HG02938 (cell line): ENCODE measurements at regions not wholly inside any gene's neighbourhood (a gene's known extent, or its start where the extent isn't known, plus 50 kb on each side); places are given as distances from the start of the nearest gene placed in this dataset.
"Not testable (repeated sequence)": the region's sequence is repeated elsewhere in the genome, so short reads cannot be mapped to it uniquely, and the experiment has no call there.

Experiments used
- ATAC-seq: cut with Tn5 transposase; IDR thresholded peaks from one replicate; pipeline ENCODE4 v1.9.1; 2021; ENCODE audit warnings: mild to moderate bottlenecking, moderate library complexity; ENCODE audit not compliant: unreplicated experiment

GRCh38 chr11:80331694-80332093 lies 890.9 kb upstream of the TENM4 start:
- ATAC-seq = no peak

DNA sequence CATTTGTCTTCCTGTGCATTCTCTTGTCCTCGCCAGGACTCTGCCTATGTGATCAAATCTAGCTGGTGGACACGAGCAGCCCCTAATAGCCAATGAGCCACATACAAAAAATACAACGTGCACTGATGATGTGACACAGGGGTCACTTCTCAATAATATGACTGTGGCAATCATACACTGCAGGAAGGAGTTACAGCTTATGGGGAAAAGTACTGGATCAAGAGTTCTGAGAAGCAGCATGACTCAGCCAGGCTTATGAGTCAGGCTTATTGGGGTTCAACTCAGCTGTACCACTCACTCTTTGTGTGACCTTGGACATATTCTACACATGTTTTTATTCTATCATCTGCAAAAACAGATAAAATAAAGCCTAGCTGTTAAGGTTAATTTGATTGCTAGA lies 889.4 kb upstream of the TENM4 start:
- no peak for ATAC-seq

GRCh38 chr11:80328774-80329173 lies 887.9 kb upstream of the TENM4 start:
- no peak for ATAC-seq

DNA sequence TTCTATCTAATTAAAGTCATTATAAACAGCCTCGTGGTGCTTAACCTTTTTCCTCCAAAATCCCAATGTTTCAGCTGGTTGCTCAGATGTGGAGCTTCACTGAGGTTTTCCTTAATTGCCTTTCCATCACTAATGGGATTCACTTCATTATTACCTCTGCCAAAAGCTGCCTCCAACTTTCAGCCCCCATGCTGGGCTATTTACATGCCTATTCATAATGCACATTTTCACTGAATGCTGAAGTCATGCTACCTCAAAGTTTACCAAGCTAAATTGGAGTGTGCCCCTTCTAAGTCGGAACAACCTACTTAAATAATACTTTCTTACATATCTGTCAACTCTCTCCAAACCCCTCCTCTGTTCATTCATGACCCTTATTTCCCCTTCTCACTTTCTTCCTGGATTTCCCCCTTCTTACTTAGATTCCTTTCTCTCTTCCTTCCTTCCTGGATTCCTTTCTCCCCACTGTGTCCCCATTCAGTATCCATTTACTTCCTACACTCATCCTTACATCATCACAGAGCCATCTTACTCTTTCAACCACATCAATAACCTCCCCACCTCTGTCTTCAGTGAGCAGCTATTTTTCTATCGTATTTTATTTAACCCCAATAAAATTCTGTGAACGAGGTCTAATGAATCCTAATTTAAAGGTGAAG lies 887.3 kb upstream of the TENM4 start:
- ATAC-seq = no peak

- ATAC-seq = no peak
Measured at GRCh38 chr11:80321786-80322185, 881.0 kb upstream of the TENM4 start.

- no peak for ATAC-seq
Measured at GRCh38 chr11:80320765-80321164, 879.9 kb upstream of the TENM4 start.

- no peak for ATAC-seq
Measured at GRCh38 chr11:80320226-80320625, 879.4 kb upstream of the TENM4 start.

DNA sequence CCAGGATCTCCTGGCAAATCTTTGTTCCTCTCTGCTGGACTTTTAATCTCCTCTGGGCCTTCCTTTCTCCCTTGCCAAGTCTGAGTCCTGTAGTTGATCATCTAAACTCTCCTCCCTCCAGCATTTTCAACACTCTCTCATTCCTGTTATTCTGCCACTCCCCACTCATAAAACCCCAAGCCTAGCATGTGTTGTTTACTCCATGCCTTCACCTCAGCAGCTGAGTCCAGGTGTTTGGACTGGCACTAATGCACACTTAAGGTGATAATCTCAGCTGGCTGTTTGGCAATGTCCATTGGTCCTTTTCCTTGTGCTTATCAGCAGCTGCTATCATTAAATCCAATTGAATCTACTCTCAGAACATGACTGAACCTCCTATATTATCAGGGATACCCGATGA lies 876.8 kb upstream of the TENM4 start:
- no peak for ATAC-seq

DNA sequence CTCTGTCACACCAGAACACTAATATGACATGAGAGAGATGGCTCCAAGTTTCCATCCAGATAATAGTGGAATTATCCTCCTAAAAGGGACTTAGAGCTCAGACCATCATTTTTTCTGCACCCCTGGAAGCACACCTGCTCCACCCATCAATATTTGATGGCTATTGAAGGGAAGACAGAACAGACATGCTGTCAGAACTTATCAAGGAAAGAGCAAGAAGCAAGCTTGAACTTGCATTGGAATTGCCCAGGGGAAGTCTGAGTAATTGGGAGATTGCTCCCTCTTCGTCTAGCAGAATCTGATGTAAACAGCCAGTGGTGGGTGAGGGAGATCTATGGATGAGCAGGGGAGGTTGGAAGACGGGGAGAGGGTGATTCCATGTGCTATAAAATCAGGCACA lies 874.4 kb upstream of the TENM4 start:
- no peak for ATAC-seq

GRCh38 chr11:80309301-80309700 lies 868.5 kb upstream of the TENM4 start:
- ATAC-seq = no peak

DNA sequence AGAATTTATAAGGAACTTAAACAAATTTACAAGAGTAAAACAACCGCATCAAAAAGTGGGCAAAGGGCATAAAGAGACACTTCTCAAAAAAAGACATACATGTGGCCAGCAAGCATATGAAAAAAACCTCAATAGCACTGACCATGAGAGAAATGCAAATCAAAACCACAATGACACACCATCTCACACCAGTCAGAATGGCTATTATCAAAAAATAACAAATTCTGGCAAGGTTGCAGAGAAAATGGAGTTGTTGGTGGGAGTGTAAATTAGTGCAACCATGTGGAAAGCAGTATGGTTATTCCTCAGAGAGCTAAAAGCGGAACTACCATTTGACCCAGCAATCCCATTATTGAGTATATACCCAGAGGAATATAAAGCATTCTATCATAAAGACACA lies 866.8 kb upstream of the TENM4 start:
- no peak for ATAC-seq

- no peak for ATAC-seq
Measured at GRCh38 chr11:80297858-80298632, 857.2 kb upstream of the TENM4 start.

DNA sequence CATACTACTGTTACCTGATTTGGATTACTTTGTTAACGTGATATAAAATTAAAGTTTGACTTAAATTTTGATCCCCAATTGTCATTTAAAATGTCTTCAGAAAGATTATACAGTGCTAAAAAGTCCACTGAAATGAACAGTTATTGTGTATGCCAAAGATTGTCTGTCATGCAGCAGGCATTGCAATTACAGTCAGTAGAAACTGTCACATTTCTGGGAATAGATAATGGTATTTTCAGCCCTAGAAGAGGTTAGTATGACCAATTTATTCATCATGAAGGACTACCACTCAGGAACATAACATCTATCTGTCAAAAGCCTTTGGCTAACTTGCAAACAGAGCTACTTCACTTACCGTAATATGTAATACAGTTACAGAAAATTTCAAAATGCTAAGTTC lies 852.5 kb upstream of the TENM4 start:
- ATAC-seq = no peak

- ATAC-seq = no peak
Measured at GRCh38 chr11:80284946-80285785, 844.3 kb upstream of the TENM4 start.

- no peak for ATAC-seq
Measured at GRCh38 chr11:80282643-80283042, 841.8 kb upstream of the TENM4 start.

GRCh38 chr11:80281194-80281593 lies 840.4 kb upstream of the TENM4 start:
- no peak for ATAC-seq

DNA sequence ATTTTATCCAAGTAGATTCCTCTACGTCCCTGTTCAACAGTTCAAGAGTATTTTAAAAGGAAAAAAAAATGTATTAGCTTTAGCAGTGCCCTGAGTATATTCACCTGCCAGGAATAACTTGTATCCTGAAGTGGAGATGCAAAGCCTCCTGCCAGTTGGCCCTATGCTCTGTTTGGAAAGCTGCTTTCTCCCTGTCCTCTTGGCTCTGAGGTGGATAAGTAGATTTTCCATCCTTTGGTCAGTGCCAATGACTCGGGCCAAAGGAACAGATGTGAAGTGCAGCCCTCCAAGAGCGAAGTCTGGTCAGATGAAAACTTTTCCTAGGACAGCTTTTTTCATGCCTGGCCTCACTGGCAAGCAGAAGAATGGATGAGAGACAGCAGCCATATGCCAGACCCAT lies 839.9 kb upstream of the TENM4 start:
- no peak for ATAC-seq

DNA sequence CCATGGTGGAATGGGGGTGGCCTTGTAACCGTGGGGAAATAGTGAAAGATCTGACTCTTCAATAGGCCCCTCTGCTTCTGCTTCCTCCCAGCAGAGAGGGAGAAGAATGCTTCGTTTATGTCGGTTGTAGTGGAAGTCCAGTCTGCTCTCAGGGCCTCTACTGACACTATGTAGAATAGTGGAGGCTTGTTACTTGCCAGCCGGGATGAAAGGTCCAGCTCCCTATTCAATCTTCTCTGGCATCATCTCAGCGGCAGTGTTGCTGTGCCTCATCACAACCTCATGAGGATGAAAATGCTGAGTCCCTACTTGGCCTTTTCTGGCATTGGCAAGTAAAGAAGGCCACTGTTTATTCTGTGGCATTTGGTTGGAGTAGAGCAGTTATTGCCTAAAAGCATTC lies 820.9 kb upstream of the TENM4 start:
- ATAC-seq = no peak

DNA sequence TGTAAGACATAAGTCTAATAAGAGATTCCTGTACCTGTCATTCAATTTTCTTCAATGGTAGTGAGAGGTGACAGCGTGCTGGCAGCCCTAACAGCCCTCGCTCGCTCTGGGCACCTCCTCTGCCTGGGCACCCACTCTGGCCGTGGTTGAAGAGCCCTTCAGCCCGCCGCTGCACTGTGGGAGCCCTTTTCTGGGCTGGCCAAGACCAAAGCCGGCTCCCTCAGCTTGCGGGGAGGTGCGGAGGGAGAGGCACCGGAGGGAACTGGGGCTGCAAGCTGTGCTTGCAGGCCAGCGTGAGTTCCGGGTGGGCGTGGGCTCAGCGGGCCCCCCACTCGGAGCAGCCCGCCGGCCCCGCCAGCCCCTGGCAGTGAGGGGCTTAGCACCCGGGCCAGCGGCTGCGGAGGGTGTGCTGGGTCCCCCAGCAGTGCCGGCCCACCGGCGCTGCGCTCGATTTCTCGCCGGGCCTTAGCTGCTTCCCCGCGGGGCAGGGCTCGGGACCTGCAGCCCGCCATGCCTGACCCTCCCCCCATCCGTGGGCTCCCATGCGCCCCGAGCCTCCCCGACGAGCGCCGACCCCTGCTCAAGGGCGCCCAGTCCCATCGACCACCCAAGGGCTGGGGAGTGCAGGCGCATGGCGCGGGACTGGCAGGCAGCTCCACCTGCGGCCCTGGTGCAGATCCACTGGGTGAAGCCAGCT lies 816.6 kb upstream of the TENM4 start:
- not testable (repeated sequence) for ATAC-seq

- ATAC-seq = no peak
Measured at GRCh38 chr11:80255021-80255420, 814.2 kb upstream of the TENM4 start.

DNA sequence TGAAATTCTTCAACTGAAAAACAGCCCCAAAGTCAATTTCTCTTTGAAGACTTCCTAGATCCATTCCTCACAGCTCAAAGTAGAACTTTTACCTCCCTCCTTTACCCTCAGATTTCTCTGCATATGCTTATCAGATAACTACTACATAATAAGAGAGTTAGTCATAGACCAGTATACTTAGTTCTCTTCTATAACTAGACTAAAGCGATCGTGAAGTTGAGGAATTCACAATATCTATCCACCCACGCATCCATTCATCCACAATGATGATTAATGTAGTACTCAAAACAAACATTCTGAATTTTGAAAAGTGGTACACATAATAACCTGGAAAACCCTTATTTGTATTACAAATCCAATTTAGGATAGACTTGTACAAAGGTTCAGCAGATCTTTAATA lies 800.9 kb upstream of the TENM4 start:
- no peak for ATAC-seq
